Calu3 (cell line): ENCODE measurements at regions not wholly inside any gene's neighbourhood (a gene's known extent, or its start where the extent isn't known, plus 50 kb on each side); places are given as distances from the start of the nearest gene placed in this dataset.

Source experiments
- BruUV-seq: library from RNA; stranded (reverse); fragments of 400-500 nt; replicated peaks from 2 replicates; lab custom pipeline; 2021; lab: Mats Ljungman, UMichigan
- CTCF ChIA-PET: fragments of 300-600 bp; sonication (Branson Sonifier 250); formaldehyde crosslinking; loops from one replicate; lab custom pipeline; 2022; ENCODE audit warnings: antibody characterized with exemption; lab: Charles Lee
- DNase-seq: peaks from one replicate; pipeline ENCODE4 v3.0.0; 2022
- H3K27ac Mint-ChIP-seq: one replicate; pipeline ENCODE4 v1.8.0; 2022; ENCODE audit warnings: mixed read lengths; ENCODE audit not compliant: unreplicated experiment
- H3K27me3 Mint-ChIP-seq: one replicate; pipeline ENCODE4 v1.8.0; 2022; ENCODE audit warnings: mixed read lengths; ENCODE audit not compliant: unreplicated experiment
- H3K36me3 Mint-ChIP-seq: one replicate; pipeline ENCODE4 v1.8.0; 2022; ENCODE audit warnings: mild to moderate bottlenecking, moderate library complexity, mixed read lengths; ENCODE audit not compliant: insufficient read depth, unreplicated experiment
- H3K4me1 Mint-ChIP-seq: one replicate; pipeline ENCODE4 v1.8.0; 2022; ENCODE audit warnings: mild to moderate bottlenecking, low read depth, mixed read lengths; ENCODE audit not compliant: unreplicated experiment
- H3K4me3 Mint-ChIP-seq: one replicate; pipeline ENCODE4 v1.8.0; 2022; ENCODE audit warnings: mild to moderate bottlenecking, low read depth, moderate library complexity, mixed read lengths; ENCODE audit not compliant: unreplicated experiment
- H3K9me3 Mint-ChIP-seq: one replicate; pipeline ENCODE4 v1.8.0; 2022; ENCODE audit warnings: low read depth, mixed read lengths; ENCODE audit not compliant: unreplicated experiment
- intact Hi-C: fragments of 100-400 bp; cut with micrococcal nuclease; formaldehyde crosslinking; loops from one replicate; pipeline ENCODE4 v1.10.0; 2022; ENCODE audit not compliant: unreplicated experiment
- TF ChIP-seq, protein P1 (sequence below): fragments of 200-600 bp; IDR thresholded peaks from one replicate; pipeline ENCODE4 v1.8.0; 2022; ENCODE audit warnings: antibody characterized with exemption; ENCODE audit not compliant: unreplicated experiment

DNA sequence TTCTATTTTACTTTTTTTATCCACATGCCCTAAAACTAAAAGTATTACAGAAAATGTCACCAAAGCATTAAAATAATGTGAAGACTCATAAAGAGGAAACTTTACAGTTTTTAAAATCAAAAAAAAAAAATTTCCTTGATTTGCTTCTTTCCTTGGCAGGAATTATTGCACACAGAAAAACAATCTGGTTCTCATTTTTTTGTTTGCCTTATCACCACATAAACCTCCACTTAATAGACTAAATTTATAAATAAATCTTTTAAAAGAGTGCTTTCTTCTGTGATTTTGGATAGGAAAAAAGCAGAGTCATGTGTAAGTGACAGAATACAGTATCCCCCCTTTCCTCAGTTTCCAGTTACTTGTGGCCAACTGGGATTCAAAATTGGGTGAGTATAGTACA lies 695.1 kb upstream of the CITED2 start:
- H3K27me3 Mint-ChIP-seq, result no peaks in the 10 kb centered on the region
- H3K36me3 Mint-ChIP-seq, result no peaks in the 10 kb centered on the region
- DNase-seq, result no peak
- CTCF ChIA-PET, result no interaction called here
- H3K27ac Mint-ChIP-seq, result no peak overlapping the region
- BruUV-seq, result no TSS peak
- TF ChIP-seq, protein P1, sequence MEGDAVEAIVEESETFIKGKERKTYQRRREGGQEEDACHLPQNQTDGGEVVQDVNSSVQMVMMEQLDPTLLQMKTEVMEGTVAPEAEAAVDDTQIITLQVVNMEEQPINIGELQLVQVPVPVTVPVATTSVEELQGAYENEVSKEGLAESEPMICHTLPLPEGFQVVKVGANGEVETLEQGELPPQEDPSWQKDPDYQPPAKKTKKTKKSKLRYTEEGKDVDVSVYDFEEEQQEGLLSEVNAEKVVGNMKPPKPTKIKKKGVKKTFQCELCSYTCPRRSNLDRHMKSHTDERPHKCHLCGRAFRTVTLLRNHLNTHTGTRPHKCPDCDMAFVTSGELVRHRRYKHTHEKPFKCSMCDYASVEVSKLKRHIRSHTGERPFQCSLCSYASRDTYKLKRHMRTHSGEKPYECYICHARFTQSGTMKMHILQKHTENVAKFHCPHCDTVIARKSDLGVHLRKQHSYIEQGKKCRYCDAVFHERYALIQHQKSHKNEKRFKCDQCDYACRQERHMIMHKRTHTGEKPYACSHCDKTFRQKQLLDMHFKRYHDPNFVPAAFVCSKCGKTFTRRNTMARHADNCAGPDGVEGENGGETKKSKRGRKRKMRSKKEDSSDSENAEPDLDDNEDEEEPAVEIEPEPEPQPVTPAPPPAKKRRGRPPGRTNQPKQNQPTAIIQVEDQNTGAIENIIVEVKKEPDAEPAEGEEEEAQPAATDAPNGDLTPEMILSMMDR, result no peak
- H3K4me1 Mint-ChIP-seq, result peaks cover 16% of the 10 kb centered on the region
- H3K9me3 Mint-ChIP-seq, result no peaks in the 10 kb centered on the region
- intact Hi-C loops, result no loop called here
- no peak overlapping the region for H3K4me3 Mint-ChIP-seq

DNA sequence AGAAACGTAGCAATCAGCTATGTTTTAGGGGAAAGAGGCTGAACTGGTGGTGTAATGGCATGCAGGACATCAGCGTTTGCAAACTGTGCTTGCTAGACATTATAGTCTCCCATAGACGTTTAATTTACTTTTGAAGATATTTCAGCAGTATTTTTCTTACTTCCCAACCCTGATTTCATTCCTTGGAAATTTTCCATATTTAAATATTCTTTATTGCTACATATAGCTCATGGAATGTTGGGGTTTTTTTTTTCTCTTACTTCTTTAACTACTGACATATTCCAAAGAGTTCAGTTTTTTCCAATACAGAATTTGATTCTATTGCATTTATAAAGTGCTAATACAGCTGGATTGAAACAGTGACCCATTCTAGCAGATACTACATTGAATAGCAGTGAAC lies 694.4 kb upstream of the CITED2 start:
- Mint-ChIP-seq H3K4me3 (no peak overlapping the region), H3K4me1 (peaks cover 16% of the 10 kb centered on the region), H3K36me3 (no peaks in the 10 kb centered on the region), H3K27me3 (no peaks in the 10 kb centered on the region), H3K27ac (no peak overlapping the region), H3K9me3 (no peaks in the 10 kb centered on the region)
- TF ChIP-seq, protein P1, result no peak
- no TSS peak for BruUV-seq
- intact Hi-C loops, result no loop called here
- CTCF ChIA-PET, result no interaction called here
- no peak for DNase-seq

DNA sequence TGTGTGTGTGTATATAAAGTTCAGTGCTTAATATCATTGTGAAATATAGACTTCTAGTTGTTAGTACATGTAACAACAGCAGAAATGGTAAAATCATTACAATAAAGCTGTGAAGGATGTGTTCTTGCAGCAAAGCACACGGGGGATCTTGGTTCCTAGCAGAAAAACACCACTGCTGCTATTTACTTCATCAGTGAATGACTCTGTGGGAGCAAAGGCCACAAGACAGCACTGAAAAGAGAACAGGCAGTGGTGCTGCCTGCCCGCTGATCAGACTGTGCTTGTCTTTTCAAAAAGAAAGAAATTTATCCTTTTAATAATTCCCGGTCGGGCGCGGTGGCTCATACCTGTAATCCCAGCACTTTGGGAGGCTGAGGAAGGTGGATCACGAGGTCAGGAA lies 689.9 kb upstream of the CITED2 start:
- CTCF ChIA-PET, result no interaction called here
- intact Hi-C loops, result no loop called here
- H3K27ac Mint-ChIP-seq, result no peak overlapping the region

DNA sequence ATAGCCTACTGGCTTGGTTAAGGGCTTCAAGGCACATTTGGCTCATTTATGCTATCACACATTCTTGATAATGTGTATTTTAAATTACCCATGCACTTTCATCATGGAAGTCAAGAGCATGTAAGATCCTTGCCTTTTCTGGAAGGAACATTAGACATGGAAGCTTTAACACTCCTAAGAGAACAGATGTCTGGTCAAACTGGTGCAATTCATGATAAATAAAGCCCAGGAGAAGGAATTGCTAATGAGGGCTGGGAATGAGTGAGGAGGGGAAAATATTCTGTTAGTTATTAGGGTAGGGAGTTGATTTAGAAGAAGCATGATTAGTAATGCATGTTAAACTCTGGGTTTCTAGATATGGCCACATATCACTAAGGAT lies 688.6 kb upstream of the CITED2 start:
- H3K27ac Mint-ChIP-seq, result no peak overlapping the region
- TF ChIP-seq, protein P1, result no peak
- no peaks in the 10 kb centered on the region for H3K27me3 Mint-ChIP-seq
- CTCF ChIA-PET, result no interaction called here
- H3K9me3 Mint-ChIP-seq, result no peaks in the 10 kb centered on the region
- H3K4me3 Mint-ChIP-seq, result no peak overlapping the region
- BruUV-seq, result no TSS peak
- intact Hi-C loops, result no loop called here
- no peak for DNase-seq
- H3K36me3 Mint-ChIP-seq, result no peaks in the 10 kb centered on the region
- peaks cover 12% of the 10 kb centered on the region for H3K4me1 Mint-ChIP-seq

More for the DNA sequence above, 689.9 kb upstream of the CITED2 start:
- Mint-ChIP-seq H3K9me3 (no peaks in the 10 kb centered on the region), H3K36me3 (no peaks in the 10 kb centered on the region), H3K4me3 (no peak overlapping the region), H3K27me3 (no peaks in the 10 kb centered on the region), H3K4me1 (peaks cover 12% of the 10 kb centered on the region)
- TF ChIP-seq, protein P1, result no peak
- no peak for DNase-seq
- BruUV-seq, result no TSS peak
